H7 (cell line): ENCODE measurements at regions not wholly inside any gene's neighbourhood (a gene's known extent, or its start where the extent isn't known, plus 50 kb on each side); places are given as distances from the start of the nearest gene placed in this dataset.

ENCODE experiments used
- DNase-seq: peaks from one replicate; pipeline ENCODE4 v3.0.0; 2012
- H3K27me3 ChIP-seq: 2 replicates; pipeline ENCODE4 v1.6.0; 2011; ENCODE audit warnings: mild to moderate bottlenecking, low read length; ENCODE audit not compliant: control insufficient read depth, insufficient read depth
- H3K36me3 ChIP-seq: replicated peaks from 2 replicates; pipeline ENCODE4 v1.5.1; 2011; ENCODE audit warnings: low read length; ENCODE audit not compliant: control insufficient read depth, insufficient read depth
- H3K4me3 ChIP-seq: 2 replicates; pipeline ENCODE4 v1.5.1; 2011; ENCODE audit warnings: low read depth, mild to moderate bottlenecking, control low read depth, low read length, moderate library complexity; ENCODE audit not compliant: insufficient read depth

- Histone ChIP-seq H3K27me3 (no peaks in the 10 kb centered on the region), H3K4me3 (no peak overlapping the region), H3K36me3 (no peaks in the 10 kb centered on the region)
- DNase-seq, result no peak
These were observed 128.0 kb downstream of the NUAK1 start for GRCh38 chr12:106010741-106011140.
